GM19452 (cell line): ENCODE measurements at regions not wholly inside any gene's neighbourhood (a gene's known extent, or its start where the extent isn't known, plus 50 kb on each side); places are given as distances from the start of the nearest gene placed in this dataset.
"Not testable (repeated sequence)": the region's sequence is repeated elsewhere in the genome, so short reads cannot be mapped to it uniquely, and the experiment has no call there.

ENCODE experiments used
- ATAC-seq: cut with Tn5 transposase; IDR thresholded peaks from one replicate; pipeline ENCODE4 v1.9.1; 2021; ENCODE audit not compliant: unreplicated experiment

DNA sequence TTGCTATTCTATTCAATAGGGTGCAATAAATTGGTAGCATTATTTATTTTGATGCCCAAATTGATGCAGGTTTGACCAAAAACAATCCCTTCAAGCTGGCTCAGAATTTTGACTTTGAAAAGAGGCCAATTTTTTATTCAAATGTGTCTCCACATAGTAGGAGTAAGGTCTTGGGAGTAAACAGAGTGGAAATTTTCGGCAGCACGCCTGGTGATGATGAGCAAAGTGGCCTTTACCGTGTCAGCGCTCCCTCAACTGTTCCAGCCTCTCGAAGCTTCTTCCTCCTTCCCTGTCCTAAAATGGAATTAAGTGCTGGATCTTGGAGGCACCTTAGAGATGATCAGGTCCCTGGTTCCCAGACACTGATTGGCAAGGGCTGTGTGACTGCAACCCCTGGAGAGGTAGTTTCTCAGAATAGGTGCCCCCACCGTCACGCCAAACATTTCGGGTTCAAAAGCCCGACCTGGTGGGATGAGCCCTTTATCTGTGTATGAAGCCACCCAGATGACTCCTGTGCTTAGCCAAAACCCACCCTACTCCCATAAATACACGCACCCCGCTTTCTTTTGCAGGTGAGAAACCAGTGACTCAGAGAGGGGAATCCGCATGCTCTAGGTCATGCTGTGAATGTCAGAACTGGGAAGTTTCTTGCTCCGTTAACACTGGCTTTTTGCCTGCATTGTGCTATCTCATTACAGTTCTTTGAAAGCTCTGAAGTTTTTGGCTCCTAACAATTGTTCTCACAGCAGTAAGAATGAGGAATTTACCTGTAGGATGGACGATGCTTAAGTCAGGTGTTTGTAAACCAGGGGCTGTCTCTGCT lies 89.1 kb downstream of the CRYGS start:
- ATAC-seq: no peak

- ATAC-seq: no peak
Measured at GRCh38 chr3:186453531-186453930, 90.6 kb downstream of the CRYGS start.

DNA sequence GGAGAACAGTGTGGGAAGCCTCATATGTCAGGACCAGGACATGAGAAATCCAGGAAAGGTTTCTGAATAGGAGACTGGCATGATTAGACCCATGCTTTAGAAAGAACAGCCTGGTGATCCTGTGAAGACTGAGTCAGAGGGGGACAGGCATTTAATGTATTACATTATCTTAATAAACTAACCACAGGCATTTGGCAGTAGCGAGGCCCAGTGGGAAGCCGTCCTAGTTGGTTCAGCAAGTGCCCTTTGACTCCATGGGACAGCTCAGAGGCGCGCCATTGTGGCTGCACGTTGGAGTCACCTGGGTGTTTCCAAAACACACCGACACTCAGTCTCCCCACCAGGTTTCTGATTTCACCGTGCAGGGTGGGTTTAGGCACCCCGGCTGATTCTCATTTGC lies 90.5 kb upstream of the DGKG start:
- no peak for ATAC-seq

- ATAC-seq: no peak
Measured at GRCh38 chr3:186451371-186451770, 89.3 kb upstream of the DGKG start.

DNA sequence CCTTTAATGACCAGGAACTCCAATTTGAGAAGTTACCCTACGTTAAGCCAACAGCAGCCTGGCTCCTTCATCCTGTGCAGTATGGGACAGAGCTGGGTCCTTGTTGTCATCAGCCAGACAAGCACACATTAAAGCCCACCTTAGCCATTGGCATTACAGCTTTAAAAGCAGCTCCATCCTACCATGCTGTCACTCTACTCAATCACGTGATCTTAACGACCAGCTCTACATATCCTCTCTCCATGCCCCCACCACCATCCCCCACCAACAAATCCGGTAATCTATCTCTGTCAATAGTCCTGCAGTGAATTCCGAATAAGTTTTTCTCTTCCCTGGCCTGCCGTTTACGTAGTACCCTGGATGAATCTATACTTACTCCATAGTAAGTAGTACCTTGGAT lies 82.9 kb upstream of the DGKG start:
- ATAC-seq: no peak

GRCh38 chr3:186444288-186444687 lies 82.3 kb upstream of the DGKG start:
- ATAC-seq: no peak

DNA sequence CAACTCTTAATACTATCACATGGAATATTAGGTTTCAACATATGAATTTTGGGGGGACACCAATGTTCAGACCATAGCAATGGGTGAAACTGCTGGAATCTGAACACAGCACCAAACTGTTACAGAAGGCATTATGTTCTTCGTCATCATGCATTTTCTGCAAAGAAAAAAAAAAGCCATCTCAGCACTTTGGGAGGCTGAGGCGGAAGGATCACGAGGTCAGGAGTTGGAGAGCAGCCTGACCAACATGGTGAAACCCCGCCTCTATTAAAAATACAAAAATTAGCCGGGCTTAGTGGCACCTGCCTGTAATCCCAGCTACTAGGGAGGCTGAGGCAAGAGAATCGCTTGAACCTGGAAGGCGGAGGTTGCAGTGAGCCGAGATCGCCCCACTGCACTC lies 80.9 kb upstream of the DGKG start:
- ATAC-seq: not testable (repeated sequence)

DNA sequence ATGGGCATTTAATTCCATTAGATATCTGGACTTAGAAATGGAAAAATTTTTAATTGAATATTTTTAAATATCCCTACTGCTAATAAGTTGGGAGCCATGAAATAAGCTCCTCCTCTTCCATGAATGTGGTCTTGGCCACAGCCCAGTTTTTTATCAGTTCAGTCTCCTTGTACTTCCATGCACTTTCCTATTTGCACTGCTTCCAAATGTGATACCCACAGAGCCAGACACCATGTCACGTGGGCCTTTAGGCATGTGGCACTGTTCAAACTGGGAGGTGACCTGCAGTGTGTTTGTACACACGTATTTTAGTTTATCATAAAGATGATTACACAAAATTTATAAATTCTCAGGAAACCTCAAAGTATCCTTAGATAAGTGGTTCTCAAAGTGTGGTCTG lies 80.1 kb upstream of the DGKG start:
- no peak for ATAC-seq

- no peak for ATAC-seq
Measured at GRCh38 chr3:186440891-186441290, 78.9 kb upstream of the DGKG start.

DNA sequence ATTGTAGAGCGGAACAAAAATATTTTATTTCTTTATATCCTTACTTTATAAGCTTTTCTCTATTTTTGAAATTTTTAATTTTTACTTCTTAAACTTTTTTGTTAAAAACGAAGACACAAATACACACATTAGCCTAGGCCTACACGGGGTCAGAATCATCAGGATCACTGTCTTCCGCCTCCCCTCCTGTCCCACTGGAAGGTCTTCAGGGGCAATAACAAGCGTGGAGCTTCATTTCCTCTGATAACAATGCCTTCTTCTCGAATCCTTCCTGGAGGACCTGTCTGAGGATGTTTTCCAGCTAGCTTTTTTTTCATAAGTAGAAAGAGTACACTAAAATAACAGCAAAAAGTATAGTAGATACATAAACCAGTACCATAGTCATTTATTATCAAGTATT lies 77.7 kb upstream of the DGKG start:
- no peak for ATAC-seq

- not testable (repeated sequence) for ATAC-seq
Measured at GRCh38 chr3:186435332-186435731, 73.3 kb upstream of the DGKG start.

GRCh38 chr3:186432944-186433732 lies 71.1 kb upstream of the DGKG start:
- no peak for ATAC-seq

GRCh38 chr3:186432189-186432588 lies 70.2 kb upstream of the DGKG start:
- no peak for ATAC-seq

DNA sequence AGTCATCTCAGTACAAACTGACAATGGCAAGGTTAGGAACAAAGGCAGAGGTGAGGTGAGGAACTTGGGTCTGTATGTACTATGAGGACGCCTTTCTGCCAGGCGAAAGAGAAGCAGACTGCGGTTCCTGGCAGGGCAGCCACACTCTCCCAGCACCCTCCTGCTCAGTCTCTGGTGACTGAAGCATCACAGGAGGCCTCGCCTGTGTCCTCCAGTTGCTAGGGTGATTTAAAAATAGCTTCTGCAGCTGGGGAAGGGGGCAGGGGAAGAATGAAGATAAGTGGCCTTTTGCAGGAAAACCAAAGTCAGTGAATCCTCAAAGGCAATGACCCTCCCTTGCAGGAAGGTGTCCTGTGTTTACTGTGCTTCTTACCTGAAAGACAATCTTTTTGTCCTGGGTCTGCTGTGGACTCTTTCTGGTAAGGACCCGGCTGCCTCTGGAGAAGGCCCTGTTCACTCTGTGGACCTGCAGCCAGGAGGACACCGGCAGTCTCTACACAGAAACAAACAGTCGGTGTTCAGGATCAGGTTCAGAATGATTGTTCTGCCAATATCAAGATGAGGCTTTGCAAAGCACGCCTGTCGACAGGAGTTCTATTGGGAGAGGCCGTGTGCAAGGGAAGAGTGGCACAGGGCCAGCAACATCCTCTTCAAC lies 65.7 kb upstream of the DGKG start:
- no peak for ATAC-seq

DNA sequence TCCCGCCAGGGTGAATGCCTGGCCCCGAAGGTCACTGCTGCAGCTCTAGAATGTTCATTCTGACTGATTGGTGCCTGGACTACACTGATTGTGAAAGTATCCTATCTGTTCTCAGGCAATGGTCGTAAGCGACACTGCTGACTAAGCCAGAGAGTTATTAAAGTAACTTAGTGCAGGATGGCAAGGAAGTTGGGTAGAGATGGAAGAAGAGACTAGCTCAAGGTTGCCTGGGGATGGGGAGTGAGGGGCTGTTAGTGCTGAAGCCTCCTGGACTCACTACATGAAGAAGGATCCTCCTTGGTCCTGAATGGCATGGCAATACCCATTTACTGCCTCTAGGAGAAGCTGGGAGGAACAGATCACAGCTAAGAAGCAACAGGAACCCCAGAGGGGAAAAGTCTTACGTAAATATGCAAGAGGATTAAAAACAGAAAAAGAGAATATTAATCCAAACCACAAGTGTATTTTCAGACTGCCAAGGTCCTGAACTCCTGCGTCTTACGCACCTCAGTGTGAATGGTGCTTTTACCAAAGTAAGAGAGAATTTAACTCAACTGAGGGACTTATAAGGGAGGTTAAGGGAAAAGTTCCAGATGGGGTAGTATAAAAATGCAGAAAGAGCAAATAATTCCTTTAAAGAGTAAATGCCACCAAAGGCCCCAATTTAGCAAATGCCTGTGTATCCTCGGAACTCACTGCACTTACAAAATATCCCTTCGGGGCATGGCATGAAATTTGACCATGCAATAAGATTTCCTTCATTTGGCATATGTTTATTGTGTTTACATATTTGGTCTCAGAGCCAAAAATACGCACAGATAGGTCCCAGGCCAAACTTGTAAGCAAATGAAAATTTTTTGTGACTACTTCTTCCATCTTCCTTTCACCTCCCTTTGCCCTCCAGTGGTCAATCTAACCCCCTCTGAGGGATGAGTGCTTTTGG lies 64.0 kb upstream of the DGKG start:
- no peak for ATAC-seq

DNA sequence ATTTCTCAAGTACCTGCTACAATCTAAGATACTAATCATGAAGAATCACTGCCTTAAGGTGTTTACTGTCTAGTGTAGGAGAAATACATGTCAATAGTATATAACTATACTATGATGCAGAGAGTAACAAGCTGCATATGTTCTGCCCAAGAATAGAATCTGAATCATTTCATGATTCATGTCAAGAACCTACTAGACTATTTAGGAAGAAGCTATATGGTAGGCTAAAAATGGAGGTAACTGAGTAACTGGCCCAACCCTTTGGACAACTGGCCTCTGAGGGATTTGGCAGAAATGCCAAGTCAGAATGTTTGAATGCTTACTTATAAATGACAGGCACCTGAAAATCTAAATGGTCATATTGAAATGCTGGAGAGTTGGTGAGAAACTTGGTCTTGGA lies 59.9 kb upstream of the DGKG start:
- ATAC-seq: no peak

GRCh38 chr3:186418671-186419145 lies 56.7 kb upstream of the DGKG start:
- no peak for ATAC-seq

DNA sequence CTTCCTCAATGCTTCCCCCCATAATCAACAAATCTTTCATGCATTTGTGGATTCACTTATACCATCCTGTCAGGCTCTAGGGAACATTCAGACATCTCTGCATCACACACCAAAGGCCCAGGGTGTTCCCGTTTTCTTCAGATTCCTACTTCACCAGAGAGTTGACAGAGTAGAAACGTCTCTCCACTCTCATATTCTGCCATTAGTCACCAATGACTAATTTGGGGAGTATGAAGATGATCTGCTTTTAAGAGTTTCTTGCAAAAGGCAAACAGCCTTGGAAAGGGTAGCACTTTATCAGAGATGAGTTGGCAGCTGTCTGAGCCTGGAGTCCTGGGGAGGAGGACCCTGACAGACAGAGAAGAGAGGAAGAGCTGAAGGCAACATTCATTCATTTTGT lies 55.8 kb upstream of the DGKG start:
- ATAC-seq: no peak

GRCh38 chr3:186414735-186415419 lies 52.8 kb upstream of the DGKG start:
- ATAC-seq: no peak
